Mesothelial cell of epicardium (in vitro differentiated cells): ENCODE measurements at regions not wholly inside any gene's neighbourhood (a gene's known extent, or its start where the extent isn't known, plus 50 kb on each side); places are given as distances from the start of the nearest gene placed in this dataset.
A peak's percentile ranks its signal among the peaks of the same experiment; 100 is the strongest.

Experiments used
- DNase-seq, 2 experiments: peaks; one replicate each; pipeline ENCODE4 v3.0.0; 2021; ENCODE audit warnings: low spot score in 2 of 2; ENCODE audit not compliant: unreplicated experiment in 2 of 2
- H3K27ac Mint-ChIP-seq: 2 replicates; pipeline ENCODE4 v1.8.0; 2021; ENCODE audit warnings: mixed read lengths
- H3K27me3 Mint-ChIP-seq: 2 replicates; pipeline ENCODE4 v1.8.0; 2021; ENCODE audit warnings: low read depth, mixed read lengths
- H3K36me3 Mint-ChIP-seq: 2 replicates; pipeline ENCODE4 v1.8.0; 2021; ENCODE audit warnings: mixed read lengths
- H3K4me1 Mint-ChIP-seq: 2 replicates; pipeline ENCODE4 v1.8.0; 2021; ENCODE audit warnings: mixed read lengths
- H3K4me3 Mint-ChIP-seq: 2 replicates; pipeline ENCODE4 v1.8.0; 2021; ENCODE audit warnings: mild to moderate bottlenecking, moderate library complexity, mixed read lengths
- H3K9me3 Mint-ChIP-seq: 2 replicates; pipeline ENCODE4 v1.8.0; 2021; ENCODE audit warnings: mixed read lengths
- CTCF ChIP-seq: fragments of 200-600 bp; sonication (generic); IDR thresholded peaks from one replicate; pipeline ENCODE4 v1.5.0; 2021; ENCODE audit warnings: antibody characterized with exemption; ENCODE audit not compliant: unreplicated experiment

- no peak for DNase-seq
- peak overlapping the region; percentile 18 for H3K27ac Mint-ChIP-seq
- no peak for TF ChIP-seq CTCF
- peaks cover 38% of the 10 kb centered on the region for H3K4me1 Mint-ChIP-seq
- peaks cover 26% of the 10 kb centered on the region for H3K36me3 Mint-ChIP-seq
- no peak overlapping the region for H3K4me3 Mint-ChIP-seq
- no peaks in the 10 kb centered on the region for H3K9me3 Mint-ChIP-seq
- H3K27me3 Mint-ChIP-seq: no peaks in the 10 kb centered on the region
Measured at GRCh38 chr16:27720731-27721530, 171.0 kb downstream of the KATNIP start.

GRCh38 chr16:27721531-27722181 is 171.7 kb downstream of the KATNIP start:
- no peak overlapping the region for H3K4me3 Mint-ChIP-seq
- H3K4me1 Mint-ChIP-seq: peaks cover 38% of the 10 kb centered on the region
- H3K27ac Mint-ChIP-seq: no peak overlapping the region
- no peaks in the 10 kb centered on the region for H3K9me3 Mint-ChIP-seq
- H3K36me3 Mint-ChIP-seq: peaks cover 33% of the 10 kb centered on the region
- DNase-seq: no peak
- no peaks in the 10 kb centered on the region for H3K27me3 Mint-ChIP-seq
- TF ChIP-seq CTCF: no peak

- Mint-ChIP-seq H3K9me3 (no peaks in the 10 kb centered on the region), H3K27me3 (no peaks in the 10 kb centered on the region), H3K36me3 (peaks cover 37% of the 10 kb centered on the region), H3K4me3 (no peak overlapping the region), H3K4me1 (peaks cover 38% of the 10 kb centered on the region), H3K27ac (no peak overlapping the region)
- DNase-seq: no peak
- TF ChIP-seq CTCF: no peak
Measured at GRCh38 chr16:27722207-27722606, 172.3 kb downstream of the KATNIP start.

GRCh38 chr16:27722892-27723450 is 173.0 kb downstream of the KATNIP start:
- peaks cover 32% of the 10 kb centered on the region for H3K4me1 Mint-ChIP-seq

More at GRCh38 chr16:27722892-27723450, 173.0 kb downstream of the KATNIP start:
- H3K4me3 Mint-ChIP-seq: no peak overlapping the region
- H3K36me3 Mint-ChIP-seq: peaks cover 44% of the 10 kb centered on the region
- no peak for DNase-seq
- TF ChIP-seq CTCF: no peak
- H3K27ac Mint-ChIP-seq: no peak overlapping the region
- H3K9me3 Mint-ChIP-seq: no peaks in the 10 kb centered on the region
- H3K27me3 Mint-ChIP-seq: no peaks in the 10 kb centered on the region
